ENCODE measurements at regions not wholly inside any gene's neighbourhood (a gene's known extent, or its start where the extent isn't known, plus 50 kb on each side); places are given as distances from the start of the nearest gene placed in this dataset.

- in situ Hi-C loops (cut with HindIII; ENCODE audit: low pct_ligation_motif_present, low pct_unique_long_range_greater_than_20kb, low sequenced_read_pairs), result no loop called here
- DNase-seq, result no peak
Observed at GRCh38 chr11:32332990-32333319, 102.4 kb downstream of the WT1 start.

- peak; percentile 11 for DNase-seq
- in situ Hi-C loops (cut with HindIII; ENCODE audit: low pct_ligation_motif_present, low pct_unique_long_range_greater_than_20kb, low sequenced_read_pairs), result no loop called here
Observed at GRCh38 chr11:32333320-32333991, 101.9 kb downstream of the WT1 start.

- in situ Hi-C loops (cut with HindIII; ENCODE audit: low pct_ligation_motif_present, low pct_unique_long_range_greater_than_20kb, low sequenced_read_pairs), result no loop called here
Observed at GRCh38 chr11:32334822-32335221, 100.5 kb downstream of the WT1 start.

More at GRCh38 chr11:32334822-32335221, 100.5 kb downstream of the WT1 start:
- DNase-seq, result peak; percentile 7
